ENCODE measurements at regions not wholly inside any gene's neighbourhood (a gene's known extent, or its start where the extent isn't known, plus 50 kb on each side); places are given as distances from the start of the nearest gene placed in this dataset.

- H3K9ac ChIP-seq (ENCODE audit: low read length), result no peak overlapping the region
- no peak overlapping the region for H3K27ac ChIP-seq (ENCODE audit: low read depth, low read length, poor library complexity, severe bottlenecking)
- no peak overlapping the region for H2AFZ ChIP-seq (ENCODE audit: low read length)
- H3K9me3 ChIP-seq (ENCODE audit: low read length), result no peaks in the 10 kb centered on the region
- H3K4me2 ChIP-seq (ENCODE audit: low read length), result no peak overlapping the region
- TF ChIP-seq CTCF (IDR thresholded peaks at IDR 0.05; ENCODE audit: low read length) (no peak), EZH2 (IDR thresholded peaks at IDR 0.05; ENCODE audit: borderline replicate concordance, low read length) (no peak)
- H3K27me3 ChIP-seq (ENCODE audit: insufficient read depth, low read length), result no peaks in the 10 kb centered on the region
- no peaks in the 10 kb centered on the region for H3K9me2 ChIP-seq (ENCODE audit: low read depth, low read length)
- no peaks in the 10 kb centered on the region for H3K36me3 ChIP-seq (ENCODE audit: insufficient read depth, low read length)
- no peaks in the 10 kb centered on the region for H3K79me2 ChIP-seq (ENCODE audit: insufficient read depth, low read length)
- H3K4me3 ChIP-seq (ENCODE audit: low read depth, low read length, poor library complexity, severe bottlenecking), result no peak overlapping the region
- H4K20me1 ChIP-seq (ENCODE audit: insufficient read depth, low read length), result no peaks in the 10 kb centered on the region
- H3K4me1 ChIP-seq (ENCODE audit: insufficient read depth, low read length, severe bottlenecking), result no peaks in the 10 kb centered on the region
- no peaks in the 10 kb centered on the region for H3F3A ChIP-seq (ENCODE audit: insufficient read depth, low read length)
Measured at GRCh38 chr6:147825848-147826247, 317.4 kb downstream of the SAMD5 start.

- Histone ChIP-seq H3K27me3 (ENCODE audit: insufficient read depth, low read length) (no peaks in the 10 kb centered on the region), H3K9ac (ENCODE audit: low read length) (no peak overlapping the region), H3K36me3 (ENCODE audit: insufficient read depth, low read length) (no peaks in the 10 kb centered on the region), H3K4me2 (ENCODE audit: low read length) (no peak overlapping the region), H3K9me3 (ENCODE audit: low read length) (no peaks in the 10 kb centered on the region), H3K79me2 (ENCODE audit: insufficient read depth, low read length) (no peaks in the 10 kb centered on the region), H2AFZ (ENCODE audit: low read length) (no peak overlapping the region), H3K27ac (ENCODE audit: low read depth, low read length, poor library complexity, severe bottlenecking) (no peak overlapping the region), H3K4me3 (ENCODE audit: low read depth, low read length, poor library complexity, severe bottlenecking) (no peak overlapping the region), H4K20me1 (ENCODE audit: insufficient read depth, low read length) (no peaks in the 10 kb centered on the region), H3F3A (ENCODE audit: insufficient read depth, low read length) (no peaks in the 10 kb centered on the region), H3K9me2 (ENCODE audit: low read depth, low read length) (no peaks in the 10 kb centered on the region), H3K4me1 (ENCODE audit: insufficient read depth, low read length, severe bottlenecking) (no peaks in the 10 kb centered on the region)
- no peak for TF ChIP-seq CTCF (IDR thresholded peaks at IDR 0.05; ENCODE audit: low read length)
- TF ChIP-seq EZH2 (IDR thresholded peaks at IDR 0.05; ENCODE audit: borderline replicate concordance, low read length), result no peak
Measured at GRCh38 chr6:147826698-147827097, 318.2 kb downstream of the SAMD5 start.

GRCh38 chr6:147829418-147829817 is 320.9 kb downstream of the SAMD5 start:
- H3K9ac ChIP-seq (ENCODE audit: low read length), result no peak overlapping the region

More at GRCh38 chr6:147829418-147829817, 320.9 kb downstream of the SAMD5 start:
- no peaks in the 10 kb centered on the region for H3K9me2 ChIP-seq (ENCODE audit: low read depth, low read length)
- H3K9me3 ChIP-seq (ENCODE audit: low read length), result no peaks in the 10 kb centered on the region
- TF ChIP-seq CTCF (IDR thresholded peaks at IDR 0.05; ENCODE audit: low read length), result no peak
- no peak for TF ChIP-seq EZH2 (IDR thresholded peaks at IDR 0.05; ENCODE audit: borderline replicate concordance, low read length)
- H3K79me2 ChIP-seq (ENCODE audit: insufficient read depth, low read length), result no peaks in the 10 kb centered on the region
- no peaks in the 10 kb centered on the region for H3F3A ChIP-seq (ENCODE audit: insufficient read depth, low read length)
- H3K4me1 ChIP-seq (ENCODE audit: insufficient read depth, low read length, severe bottlenecking), result no peaks in the 10 kb centered on the region
- no peaks in the 10 kb centered on the region for H3K36me3 ChIP-seq (ENCODE audit: insufficient read depth, low read length)
- H3K27me3 ChIP-seq (ENCODE audit: insufficient read depth, low read length), result no peaks in the 10 kb centered on the region
- no peaks in the 10 kb centered on the region for H4K20me1 ChIP-seq (ENCODE audit: insufficient read depth, low read length)
- no peak overlapping the region for H2AFZ ChIP-seq (ENCODE audit: low read length)
- no peak overlapping the region for H3K27ac ChIP-seq (ENCODE audit: low read depth, low read length, poor library complexity, severe bottlenecking)
- H3K4me3 ChIP-seq (ENCODE audit: low read depth, low read length, poor library complexity, severe bottlenecking), result no peak overlapping the region
- no peak overlapping the region for H3K4me2 ChIP-seq (ENCODE audit: low read length)

Measured in OCI-LY1 (cell line).